Ishikawa (cell line): ENCODE measurements at regions not wholly inside any gene's neighbourhood (a gene's known extent, or its start where the extent isn't known, plus 50 kb on each side); places are given as distances from the start of the nearest gene placed in this dataset.

Experiments used
- CEBPB ChIP-seq: IDR thresholded peaks from 2 replicates; pipeline ENCODE4 v1.6.1; 2012
- CREB1 ChIP-seq: IDR thresholded peaks from 2 replicates; pipeline ENCODE4 v1.6.1; 2012; ENCODE audit warnings: low read depth
- EGR1 ChIP-seq: IDR thresholded peaks from 2 replicates; pipeline ENCODE4 v1.6.1; 2012
- EP300 ChIP-seq: IDR thresholded peaks from 2 replicates; pipeline ENCODE4 v1.6.1; 2012; ENCODE audit warnings: borderline replicate concordance
- FOXM1 ChIP-seq: IDR thresholded peaks from 2 replicates; pipeline ENCODE4 v1.6.1; 2012; ENCODE audit warnings: low read depth, borderline replicate concordance
- NFIC ChIP-seq: IDR thresholded peaks from 2 replicates; pipeline ENCODE4 v1.6.1; 2012
- RAD21 ChIP-seq: IDR thresholded peaks from 2 replicates; pipeline ENCODE4 v1.6.1; 2012; ENCODE audit warnings: low read depth
- TCF12 ChIP-seq: IDR thresholded peaks from 2 replicates; pipeline ENCODE4 v1.6.1; 2012; ENCODE audit warnings: low read depth
- TEAD4 ChIP-seq: IDR thresholded peaks from 2 replicates; pipeline ENCODE4 v1.6.1; 2012
- YY1 ChIP-seq: IDR thresholded peaks from 2 replicates; pipeline ENCODE4 v1.6.1; 2012; ENCODE audit warnings: low read depth
- ZBTB7A ChIP-seq: IDR thresholded peaks from 2 replicates; pipeline ENCODE4 v1.6.1; 2012; ENCODE audit warnings: low read depth
- TF ChIP-seq, protein P1 (sequence below): IDR thresholded peaks from 2 replicates; pipeline ENCODE4 v1.6.1; 2012
- TF ChIP-seq, protein P2 (sequence below): IDR thresholded peaks from 2 replicates; pipeline ENCODE4 v1.6.1; 2012
- TF ChIP-seq, protein P3 (sequence below): IDR thresholded peaks from 2 replicates; pipeline ENCODE4 v1.6.1; 2012; ENCODE audit warnings: low read depth, mild to moderate bottlenecking

DNA sequence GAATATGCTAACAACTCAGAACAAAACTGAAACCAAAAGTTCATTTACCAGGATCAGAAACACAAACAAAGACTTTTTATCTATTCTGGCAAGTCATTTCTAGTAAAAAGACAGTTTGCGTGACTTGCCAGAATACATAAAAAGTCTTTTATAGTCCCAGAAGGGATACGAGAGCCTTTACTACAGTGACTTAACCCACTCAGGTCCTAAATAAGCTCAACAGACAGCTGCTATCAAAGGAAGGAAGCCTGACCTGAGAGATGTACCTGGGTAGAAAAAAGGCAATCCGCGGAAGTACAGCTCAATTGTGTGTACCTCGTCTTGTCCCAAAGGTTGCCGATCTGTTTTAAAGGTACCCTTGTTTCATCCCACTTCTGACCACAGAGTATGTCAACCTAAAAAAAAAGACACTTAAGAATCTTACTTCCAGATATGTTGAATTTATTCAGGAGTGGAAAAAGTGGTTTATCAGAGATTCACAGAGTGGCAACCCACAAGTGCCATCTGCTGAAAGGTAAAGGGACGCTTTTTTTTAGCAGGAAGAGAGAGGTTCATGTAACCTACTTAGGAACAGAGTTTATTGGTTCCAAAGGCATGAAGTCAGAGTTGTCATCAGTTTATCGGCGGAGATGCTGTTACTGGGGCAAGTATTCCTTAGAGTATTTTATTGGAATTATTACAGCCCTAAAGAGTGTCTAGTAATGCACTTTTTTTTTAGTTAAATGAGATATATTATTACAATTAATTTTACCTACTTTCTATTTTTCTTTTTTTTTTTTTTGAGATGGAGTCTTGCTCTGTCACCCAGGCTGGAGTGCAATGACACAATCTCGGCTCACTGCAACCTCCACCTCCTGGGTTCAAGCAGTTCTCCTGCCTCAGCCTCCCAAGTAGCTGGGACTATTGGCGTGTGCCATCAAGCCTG is 69.7 kb upstream of the C1QTNF9B start:
- no peak for TF ChIP-seq EP300

DNA sequence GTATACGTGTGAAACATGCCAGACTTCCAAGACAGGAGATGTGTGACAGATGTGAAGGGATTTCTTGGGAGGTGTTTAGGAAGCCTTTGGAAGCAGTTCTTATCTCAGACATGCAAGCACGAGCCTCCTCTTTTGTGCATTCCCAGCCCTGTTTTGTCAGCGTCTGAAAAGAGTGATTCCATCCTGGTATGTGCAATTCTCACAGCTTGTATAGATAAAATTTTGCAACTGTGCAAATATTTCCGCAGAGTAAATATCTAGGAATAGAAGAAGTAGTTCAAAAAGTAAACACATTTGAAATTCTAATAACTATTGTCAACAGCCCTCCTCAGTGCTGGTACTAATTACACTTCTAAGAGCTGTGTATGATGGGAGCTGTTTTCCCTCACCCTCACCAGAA is 72.3 kb upstream of the C1QTNF9B start:
- TF ChIP-seq YY1 (no peak), CREB1 (no peak), TEAD4 (no peak), ZBTB7A (no peak)
- TF ChIP-seq, protein P1, sequence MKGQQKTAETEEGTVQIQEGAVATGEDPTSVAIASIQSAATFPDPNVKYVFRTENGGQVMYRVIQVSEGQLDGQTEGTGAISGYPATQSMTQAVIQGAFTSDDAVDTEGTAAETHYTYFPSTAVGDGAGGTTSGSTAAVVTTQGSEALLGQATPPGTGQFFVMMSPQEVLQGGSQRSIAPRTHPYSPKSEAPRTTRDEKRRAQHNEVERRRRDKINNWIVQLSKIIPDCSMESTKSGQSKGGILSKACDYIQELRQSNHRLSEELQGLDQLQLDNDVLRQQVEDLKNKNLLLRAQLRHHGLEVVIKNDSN = no peak

DNA sequence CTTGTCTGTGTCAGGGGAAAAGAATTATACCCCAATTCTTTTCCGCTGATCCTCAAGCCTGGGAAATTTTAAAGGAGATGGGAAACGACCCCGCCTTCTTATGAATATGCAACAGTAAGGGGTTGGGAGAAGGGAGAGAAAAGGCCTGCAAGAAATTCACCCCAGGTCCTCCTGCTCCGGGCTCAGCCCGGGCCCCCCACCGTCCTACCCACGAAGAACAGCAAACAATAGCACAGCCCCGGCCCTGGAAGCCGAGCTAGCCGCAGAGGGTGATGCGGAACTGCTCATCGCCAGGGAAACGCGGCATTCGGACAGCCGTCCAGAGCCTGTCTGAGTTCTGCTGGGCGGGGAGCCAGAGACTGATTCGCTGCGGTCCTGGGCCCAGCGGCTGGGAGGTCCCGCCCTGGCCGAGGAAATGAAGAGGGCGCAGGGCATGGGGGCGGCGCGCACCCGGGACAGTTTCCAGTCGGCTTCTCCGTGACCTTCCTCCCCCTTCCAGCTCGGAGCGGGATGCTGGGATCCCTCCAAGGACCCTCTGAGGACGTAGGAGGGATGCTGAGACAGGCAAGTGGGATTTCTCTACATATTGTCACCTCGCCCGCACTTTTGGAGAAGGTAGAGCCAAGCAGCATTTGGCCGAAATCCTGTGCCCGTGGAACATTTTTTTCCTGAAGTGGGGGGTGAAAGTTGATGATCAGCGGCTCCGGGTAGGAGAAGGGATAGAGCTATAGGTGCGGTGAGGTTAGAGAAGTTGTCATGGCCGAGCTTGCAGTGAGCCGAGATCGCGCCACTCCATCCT is 82.3 kb upstream of the C1QTNF9B start:
- TF ChIP-seq RAD21 (no peak), NFIC (peak; percentile 19; the same call in 1 of the 2 replicates)
- TF ChIP-seq, protein P2, sequence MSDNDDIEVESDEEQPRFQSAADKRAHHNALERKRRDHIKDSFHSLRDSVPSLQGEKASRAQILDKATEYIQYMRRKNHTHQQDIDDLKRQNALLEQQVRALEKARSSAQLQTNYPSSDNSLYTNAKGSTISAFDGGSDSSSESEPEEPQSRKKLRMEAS = 0 out of 2 replicates have a peak, but pooled peaks have one; percentile 19

DNA sequence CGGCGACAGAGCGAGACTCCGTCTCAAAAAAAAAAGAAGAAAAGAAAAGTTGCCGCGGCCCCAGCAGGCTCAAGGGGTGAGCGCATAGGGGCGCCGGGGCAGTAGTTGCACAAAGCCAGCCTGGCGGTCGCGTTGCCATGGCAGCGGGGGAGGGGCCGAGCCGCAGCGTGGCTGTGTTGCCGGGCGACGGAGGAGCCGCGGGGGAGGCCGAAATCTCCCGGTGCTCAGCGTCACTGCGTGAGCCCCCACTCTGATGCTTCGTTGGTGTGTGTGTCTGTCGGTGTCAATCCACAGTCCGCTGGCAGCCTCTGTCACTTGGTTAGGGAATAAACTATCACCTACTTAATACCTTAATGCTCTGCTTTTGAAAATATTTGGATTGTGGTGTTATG is 82.9 kb upstream of the C1QTNF9B start:
- TF ChIP-seq ZBTB7A (peak; percentile 53; the same call in 1 of the 2 replicates), RAD21 (no peak), EGR1 (0 out of 2 replicates have a peak, but pooled peaks have one; percentile 12), EP300 (no peak), FOXM1 (no peak)
- TF ChIP-seq, protein P3, sequence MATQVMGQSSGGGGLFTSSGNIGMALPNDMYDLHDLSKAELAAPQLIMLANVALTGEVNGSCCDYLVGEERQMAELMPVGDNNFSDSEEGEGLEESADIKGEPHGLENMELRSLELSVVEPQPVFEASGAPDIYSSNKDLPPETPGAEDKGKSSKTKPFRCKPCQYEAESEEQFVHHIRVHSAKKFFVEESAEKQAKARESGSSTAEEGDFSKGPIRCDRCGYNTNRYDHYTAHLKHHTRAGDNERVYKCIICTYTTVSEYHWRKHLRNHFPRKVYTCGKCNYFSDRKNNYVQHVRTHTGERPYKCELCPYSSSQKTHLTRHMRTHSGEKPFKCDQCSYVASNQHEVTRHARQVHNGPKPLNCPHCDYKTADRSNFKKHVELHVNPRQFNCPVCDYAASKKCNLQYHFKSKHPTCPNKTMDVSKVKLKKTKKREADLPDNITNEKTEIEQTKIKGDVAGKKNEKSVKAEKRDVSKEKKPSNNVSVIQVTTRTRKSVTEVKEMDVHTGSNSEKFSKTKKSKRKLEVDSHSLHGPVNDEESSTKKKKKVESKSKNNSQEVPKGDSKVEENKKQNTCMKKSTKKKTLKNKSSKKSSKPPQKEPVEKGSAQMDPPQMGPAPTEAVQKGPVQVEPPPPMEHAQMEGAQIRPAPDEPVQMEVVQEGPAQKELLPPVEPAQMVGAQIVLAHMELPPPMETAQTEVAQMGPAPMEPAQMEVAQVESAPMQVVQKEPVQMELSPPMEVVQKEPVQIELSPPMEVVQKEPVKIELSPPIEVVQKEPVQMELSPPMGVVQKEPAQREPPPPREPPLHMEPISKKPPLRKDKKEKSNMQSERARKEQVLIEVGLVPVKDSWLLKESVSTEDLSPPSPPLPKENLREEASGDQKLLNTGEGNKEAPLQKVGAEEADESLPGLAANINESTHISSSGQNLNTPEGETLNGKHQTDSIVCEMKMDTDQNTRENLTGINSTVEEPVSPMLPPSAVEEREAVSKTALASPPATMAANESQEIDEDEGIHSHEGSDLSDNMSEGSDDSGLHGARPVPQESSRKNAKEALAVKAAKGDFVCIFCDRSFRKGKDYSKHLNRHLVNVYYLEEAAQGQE = no peak

DNA sequence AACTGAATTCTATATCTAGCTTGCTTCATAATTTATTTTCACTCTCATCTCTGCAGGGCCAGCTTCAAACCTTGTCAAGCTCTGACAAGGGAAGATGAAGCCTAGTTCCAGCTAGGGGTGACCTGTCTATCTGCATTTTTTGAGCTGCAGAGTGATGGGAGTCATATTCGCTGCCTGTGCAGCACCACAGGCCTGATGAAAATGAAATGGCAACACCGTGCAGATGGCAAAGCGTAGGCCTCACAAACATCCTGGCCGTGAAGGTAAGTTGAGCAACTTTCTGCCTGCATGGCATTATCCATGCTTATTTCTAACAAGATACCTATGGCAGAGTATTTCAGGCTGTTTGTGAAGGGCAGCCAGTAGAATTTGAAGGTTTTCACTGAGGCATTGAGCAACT is 86.4 kb upstream of the C1QTNF9B start:
- TF ChIP-seq, protein P1 = no peak
- TF ChIP-seq EGR1 = no peak
- TF ChIP-seq CREB1 = no peak
- TF ChIP-seq EP300 = no peak
- no peak for TF ChIP-seq YY1
- TF ChIP-seq, protein P3 = no peak
- TF ChIP-seq, protein P2 = no peak
- no peak for TF ChIP-seq TEAD4
- no peak for TF ChIP-seq TCF12
- no peak for TF ChIP-seq CEBPB

DNA sequence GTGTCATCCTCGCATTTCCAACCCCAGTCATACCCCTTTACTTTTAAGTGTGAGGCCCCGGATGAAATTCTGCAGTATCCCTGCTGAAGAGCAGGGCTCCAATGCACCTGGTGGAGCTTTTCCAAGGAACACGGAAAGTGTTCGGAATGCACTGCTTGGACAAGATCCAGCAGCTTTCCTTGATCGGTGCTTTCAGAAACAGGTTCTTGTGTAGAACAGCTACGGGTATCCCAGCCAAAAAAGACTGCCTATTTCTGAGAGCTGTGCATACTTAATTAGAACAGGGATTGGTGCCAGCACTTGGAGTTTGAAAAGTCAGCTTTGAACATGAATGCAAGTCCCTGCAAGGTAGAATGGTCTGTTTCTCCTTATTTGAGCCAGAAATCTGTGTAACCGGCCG is 87.2 kb upstream of the C1QTNF9B start:
- peak; percentile 32; the same call in 1 of the 2 replicates for TF ChIP-seq NFIC
- TF ChIP-seq, protein P1 = no peak
